Transverse colon (tissue), 4 donors: ENCODE measurements at regions not wholly inside any gene's neighbourhood (a gene's known extent, or its start where the extent isn't known, plus 50 kb on each side); places are given as distances from the start of the nearest gene placed in this dataset.

Experiments used
- CTCF ChIP-seq, 5 experiments: fragments of 200-600 bp in 3 of 5; fragments of 450-650 bp in 2 of 5; sonication (generic) in 3 of 5; IDR thresholded peaks; 1 replicate in 2 of 5; 2 replicates in 3 of 5; pipeline ENCODE4 v1.5.1; 2016 to 2017; ENCODE audit warnings: antibody characterized with exemption in 5 of 5, inconsistent platforms in 3 of 5, mild to moderate bottlenecking in 2 of 5, moderate library complexity in 1 of 5
- POLR2A ChIP-seq: fragments of 450-650 bp; IDR thresholded peaks from one replicate; pipeline ENCODE4 v1.6.1; 2016; ENCODE audit warnings: antibody characterized with exemption, mild to moderate bottlenecking, moderate library complexity
- POLR2AphosphoS5 ChIP-seq, 3 donors: sonication (generic); formaldehyde crosslinking; IDR thresholded peaks; one replicate each; pipeline ENCODE4 v1.6.1; 2016; ENCODE audit warnings: antibody characterized with exemption in 3 of 3

GRCh38 chr4:104906276-104906675 is 240.4 kb upstream of the TET2 start:
- no peak for TF ChIP-seq CTCF (IDR thresholded peaks at IDR 0.05)
- no peak for TF ChIP-seq POLR2A
- TF ChIP-seq POLR2AphosphoS5 (IDR thresholded peaks at IDR 0.05), result no peak
